CD4-positive, alpha-beta T cell treated with Interferon gamma for 1 hour (primary cell): ENCODE measurements at regions not wholly inside any gene's neighbourhood (a gene's known extent, or its start where the extent isn't known, plus 50 kb on each side); places are given as distances from the start of the nearest gene placed in this dataset.
"Not testable (repeated sequence)": the region's sequence is repeated elsewhere in the genome, so short reads cannot be mapped to it uniquely, and the experiment has no call there.

Experiments used
- DNase-seq: peaks from one replicate; pipeline ENCODE4 v3.0.0-alpha.2; 2020

DNA sequence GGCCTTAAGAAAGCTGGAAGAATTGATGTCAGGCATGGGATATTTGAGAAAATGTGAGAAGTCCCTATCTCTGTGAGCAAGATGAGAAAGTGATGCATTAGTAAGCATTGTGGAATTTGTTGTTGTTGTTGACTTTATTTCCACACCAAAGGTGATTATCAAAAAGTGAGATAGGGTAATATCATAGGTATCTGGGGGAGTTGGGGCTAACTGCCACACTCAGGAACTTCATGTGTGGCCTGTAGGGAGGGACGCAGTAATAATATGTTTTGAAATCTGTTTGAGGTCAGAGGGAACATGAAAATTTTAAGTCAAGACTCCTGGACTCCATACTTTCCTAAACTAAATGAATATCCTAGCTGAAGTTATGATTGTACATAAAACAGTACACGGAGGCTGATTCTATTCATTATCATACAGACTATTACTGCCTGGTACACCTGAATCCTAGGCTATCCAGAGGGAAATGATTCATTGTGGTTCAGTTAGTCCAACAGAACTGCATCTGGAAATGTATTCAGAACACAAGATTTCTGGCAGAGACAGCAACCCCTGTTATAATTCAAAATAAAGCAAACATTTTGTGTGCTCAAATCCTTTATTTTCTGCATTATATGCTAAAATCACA, 304.8 kb downstream of the CPS1 start:
- DNase-seq: no peak

GRCh38 chr2:210862283-210863065, 306.1 kb downstream of the CPS1 start:
- DNase-seq: no peak

GRCh38 chr2:210863283-210863682, 306.9 kb downstream of the CPS1 start:
- DNase-seq: no peak

DNA sequence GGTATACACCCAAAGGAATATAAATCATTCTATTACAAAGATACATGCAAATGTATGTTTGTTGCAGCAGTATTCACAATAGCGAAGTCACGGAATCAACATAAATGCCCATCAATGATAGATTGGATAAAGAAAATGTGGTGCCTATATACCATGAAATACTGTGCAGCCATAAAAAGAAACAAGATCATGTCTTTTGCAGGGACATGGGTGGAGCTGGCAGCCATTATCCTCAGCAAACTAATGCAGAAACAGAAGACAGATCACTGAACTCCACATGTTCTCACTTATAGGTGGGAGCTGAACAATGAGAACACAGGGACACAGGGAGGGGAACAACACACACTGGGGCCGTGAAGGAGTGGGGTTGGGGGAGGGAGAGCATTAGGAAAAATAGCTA, 315.2 kb downstream of the CPS1 start:
- not testable (repeated sequence) for DNase-seq

DNA sequence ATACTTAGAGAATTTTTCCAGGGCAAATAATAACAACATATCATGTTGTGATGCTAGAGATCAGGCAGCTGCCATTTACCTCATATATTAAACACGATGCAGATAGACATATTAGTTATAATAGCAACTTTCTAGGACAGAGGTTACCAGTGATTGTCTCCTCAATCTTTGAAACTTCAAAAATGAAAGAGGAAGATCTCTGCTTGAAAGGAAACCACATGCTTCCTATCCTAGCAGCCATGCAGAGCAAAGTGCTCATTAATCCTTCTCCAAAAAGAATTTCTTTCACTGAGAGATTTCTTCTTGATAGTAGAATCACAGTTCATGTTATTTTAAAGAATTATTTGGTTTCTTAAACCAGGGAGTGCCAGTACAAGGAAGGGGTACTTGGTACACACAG, 317.2 kb downstream of the CPS1 start:
- DNase-seq: no peak

DNA sequence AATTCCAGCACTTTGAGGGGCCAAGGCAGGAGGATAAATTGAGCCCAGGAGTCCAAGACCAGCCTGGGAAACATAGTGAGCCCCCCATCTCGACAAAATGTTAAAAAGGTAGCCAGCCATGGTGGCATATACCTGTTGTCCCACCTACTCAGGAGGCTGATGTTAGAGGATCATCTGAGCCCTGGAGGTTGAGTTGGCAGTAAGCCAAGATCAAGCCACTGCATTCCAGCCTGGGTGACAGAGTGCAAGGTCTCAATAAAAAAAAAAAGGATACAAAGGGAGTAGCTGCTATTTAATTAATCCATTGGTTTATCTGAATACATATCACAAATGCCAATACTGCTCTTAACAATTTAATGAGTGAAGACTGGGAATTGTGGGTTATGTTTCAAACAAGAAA, 327.8 kb downstream of the CPS1 start:
- no peak for DNase-seq

DNA sequence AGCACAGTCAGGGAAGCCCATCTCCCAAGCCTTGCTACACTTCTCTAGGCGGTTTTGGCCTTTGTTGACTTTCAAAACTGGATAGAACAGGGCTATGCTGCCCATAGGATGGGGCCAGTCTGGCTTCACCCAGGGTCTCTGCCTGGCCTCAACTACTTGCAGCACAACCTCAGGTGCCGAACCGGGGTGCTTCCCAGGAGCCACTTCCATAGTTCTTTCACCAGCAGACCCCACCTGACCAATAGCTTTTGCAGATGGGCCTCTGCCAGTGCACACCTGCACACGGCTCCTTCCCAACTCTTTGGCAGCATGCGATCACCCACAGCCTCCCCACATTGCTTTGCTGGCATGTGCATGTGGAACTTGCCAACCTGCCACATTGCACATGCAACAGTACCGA, 331.6 kb downstream of the CPS1 start:
- DNase-seq: no peak

- DNase-seq: no peak
Observed at GRCh38 chr2:210895132-210895531, 338.7 kb downstream of the CPS1 start.

GRCh38 chr2:210899131-210899530, 342.7 kb downstream of the CPS1 start:
- no peak for DNase-seq

DNA sequence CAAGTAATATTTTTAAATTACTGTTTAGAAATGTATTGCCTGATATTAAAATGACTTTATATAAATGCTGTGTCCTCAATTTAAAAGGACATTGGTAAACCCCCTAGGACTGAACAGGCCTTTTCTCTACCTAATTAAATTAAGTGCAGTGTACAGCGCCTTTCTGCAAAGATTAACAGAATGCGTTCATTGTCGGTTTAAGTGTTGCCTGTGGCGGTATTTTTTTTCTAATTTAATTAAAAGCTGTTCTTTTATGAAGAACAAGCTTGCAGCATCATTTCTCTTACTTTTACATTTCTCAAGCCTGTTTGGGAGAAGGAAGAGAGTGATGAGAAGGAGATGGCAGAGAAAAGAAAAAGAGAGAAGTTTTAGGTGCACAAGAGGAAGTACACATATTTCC, 344.9 kb downstream of the CPS1 start:
- DNase-seq: no peak

DNA sequence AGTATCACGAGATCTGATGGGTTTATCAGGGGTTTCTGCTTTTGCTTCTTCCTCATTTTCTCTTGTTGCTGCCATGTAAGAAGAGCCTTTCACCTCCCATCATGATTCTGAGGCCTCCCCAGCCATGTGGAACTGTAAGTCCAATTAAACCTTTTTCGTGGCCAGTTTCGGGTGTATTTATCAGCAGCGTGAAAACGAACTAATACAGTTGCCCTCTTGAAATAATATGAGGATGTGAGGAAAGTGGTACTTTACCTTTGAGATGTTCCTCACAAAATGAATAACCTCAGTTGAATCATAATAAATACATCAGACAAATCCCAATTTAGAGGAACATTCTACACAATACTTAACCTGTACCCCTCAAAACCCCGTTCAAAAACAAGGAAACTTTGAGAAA, 356.4 kb downstream of the CPS1 start:
- DNase-seq: no peak

- no peak for DNase-seq
Observed at GRCh38 chr2:210913461-210913860, 357.1 kb downstream of the CPS1 start.

DNA sequence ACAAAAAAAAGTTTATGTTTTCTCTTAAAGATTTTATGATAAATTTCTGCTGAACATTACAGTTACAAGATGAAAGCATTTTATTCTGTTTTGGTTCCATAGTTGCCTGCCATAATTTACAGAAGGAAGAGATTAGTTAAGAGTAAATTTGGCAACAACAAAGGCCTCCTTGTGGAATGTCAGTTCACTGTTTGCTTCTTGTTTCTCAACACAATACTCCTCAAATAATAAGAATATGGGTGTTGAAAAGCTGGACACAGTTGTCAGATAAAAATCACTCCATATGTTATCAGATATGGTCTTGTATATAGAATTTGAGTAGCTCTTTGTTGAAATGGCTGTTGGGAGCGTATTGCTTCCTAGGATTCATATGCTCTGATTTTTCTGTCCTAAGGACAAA, 359.5 kb downstream of the CPS1 start:
- no peak for DNase-seq

DNA sequence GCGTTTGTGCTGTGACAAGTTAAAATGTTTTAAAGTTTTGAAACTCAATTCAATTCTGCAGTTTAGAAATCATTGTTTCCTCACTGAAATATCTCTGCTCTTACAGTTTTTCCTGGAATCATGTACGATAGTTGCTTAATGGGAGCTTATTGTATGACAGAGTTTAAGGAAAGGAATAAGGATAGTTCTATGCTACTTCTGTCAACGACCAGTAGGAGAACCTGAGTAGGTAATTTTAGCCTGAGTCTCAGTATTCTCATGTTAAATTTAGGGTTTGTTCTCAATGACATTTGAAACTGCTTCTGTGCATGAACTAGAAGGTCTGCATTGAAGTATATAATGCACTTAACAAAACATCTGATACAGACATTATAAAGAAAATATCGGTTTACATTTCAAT, 361.1 kb downstream of the CPS1 start:
- DNase-seq: no peak

DNA sequence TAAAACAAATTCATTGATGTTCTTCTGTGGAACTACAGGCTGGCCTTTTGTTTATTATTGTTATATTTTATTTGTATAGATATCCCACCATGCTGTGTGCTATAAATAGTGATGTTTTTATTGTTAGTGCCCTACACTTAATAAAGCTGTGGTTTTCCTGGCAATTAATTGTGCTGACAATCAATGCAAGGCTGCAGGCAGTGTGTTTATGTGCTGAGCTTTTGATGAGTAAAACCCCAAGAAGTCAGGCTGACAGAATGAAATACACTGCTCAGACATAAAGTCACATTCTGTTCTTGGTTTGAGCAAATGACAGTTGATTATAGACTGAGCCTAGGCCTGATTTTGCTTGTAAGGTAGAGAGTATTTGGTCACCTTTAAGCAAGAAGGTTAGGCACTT, 362.7 kb downstream of the CPS1 start:
- no peak for DNase-seq

- no peak for DNase-seq
Observed at GRCh38 chr2:210922419-210922818, 366.0 kb downstream of the CPS1 start.

- DNase-seq: no peak
Observed at GRCh38 chr2:210928714-210929113, 372.3 kb downstream of the CPS1 start.

- no peak for DNase-seq
Observed at GRCh38 chr2:210938228-210938627, 381.8 kb downstream of the CPS1 start.

GRCh38 chr2:210946395-210946794, 390.0 kb downstream of the CPS1 start:
- DNase-seq: no peak

DNA sequence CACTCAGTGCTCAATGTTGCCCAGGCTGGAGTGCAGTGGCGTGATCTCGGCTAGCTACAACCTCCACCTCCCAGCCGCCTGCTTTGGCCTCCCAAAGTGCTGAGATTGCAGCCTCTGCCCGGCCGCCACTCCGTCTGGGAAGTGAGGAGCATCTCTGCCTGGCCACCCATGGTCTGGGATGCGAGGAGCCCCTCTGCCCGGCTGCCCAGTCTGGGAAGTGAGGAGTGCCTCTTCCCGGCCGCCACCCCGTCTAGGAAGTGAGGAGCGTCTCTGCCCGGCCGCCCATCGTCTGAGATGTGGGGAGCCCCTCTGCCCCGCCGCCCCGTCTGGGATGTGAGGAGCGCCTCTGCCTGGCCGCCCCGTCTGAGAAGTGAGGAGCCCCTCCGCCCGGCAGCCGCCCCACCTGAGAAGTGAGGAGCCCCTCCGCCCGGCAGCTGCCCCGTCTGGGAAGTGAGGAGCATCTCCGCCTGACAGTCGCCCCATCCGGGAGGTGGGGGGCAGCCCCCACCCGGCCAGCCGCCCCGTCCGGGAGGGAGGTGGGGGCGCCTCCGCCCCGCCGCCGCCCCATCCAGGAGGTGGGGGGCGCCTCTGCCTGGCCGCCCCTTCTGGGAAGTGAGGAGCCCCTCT, 394.1 kb downstream of the CPS1 start:
- not testable (repeated sequence) for DNase-seq

DNA sequence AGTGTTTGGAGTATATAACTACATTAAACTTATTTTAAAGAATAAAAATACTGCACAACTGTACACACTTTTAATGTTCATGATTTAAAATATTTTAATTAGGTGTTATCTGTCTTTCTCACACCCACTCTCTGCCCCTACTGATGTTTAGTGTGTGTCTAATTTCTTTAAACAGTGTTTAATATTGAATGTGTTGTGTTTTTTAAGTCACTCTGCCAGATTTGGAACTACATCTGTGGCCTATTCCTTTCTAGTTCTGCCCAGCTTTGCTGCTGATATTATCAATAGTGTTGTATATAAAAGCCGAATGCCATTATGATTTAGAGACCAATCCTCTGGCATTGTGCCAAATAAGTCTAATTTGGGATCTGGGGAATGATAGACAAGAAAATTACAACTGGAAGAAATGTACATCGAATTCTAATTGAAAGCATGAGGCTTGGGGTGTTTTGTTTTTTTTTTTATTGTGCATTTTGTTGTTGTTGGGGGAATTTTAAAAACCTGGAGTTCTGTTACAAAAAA, 398.0 kb downstream of the CPS1 start:
- no peak for DNase-seq

GRCh38 chr2:210955591-210955990, 399.2 kb downstream of the CPS1 start:
- DNase-seq: no peak

DNA sequence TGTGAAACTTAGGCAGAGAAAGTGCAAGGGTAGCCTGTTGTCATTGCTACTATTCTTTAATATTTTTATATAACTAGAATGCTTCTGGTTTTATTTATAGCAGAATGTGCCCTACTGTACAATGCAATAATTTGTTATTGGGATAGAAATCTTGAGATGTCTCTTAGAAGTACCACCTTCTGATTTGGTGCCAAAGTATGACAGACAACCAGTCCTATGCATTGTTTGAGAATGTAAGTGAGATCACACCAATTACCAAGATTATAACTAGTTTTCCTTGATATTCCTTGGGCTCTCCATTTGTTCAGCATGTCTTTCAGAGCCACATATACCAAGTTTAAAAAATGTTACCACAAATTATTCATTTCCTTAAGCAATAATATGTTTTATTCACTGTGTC, 399.7 kb downstream of the CPS1 start:
- DNase-seq: no peak

DNA sequence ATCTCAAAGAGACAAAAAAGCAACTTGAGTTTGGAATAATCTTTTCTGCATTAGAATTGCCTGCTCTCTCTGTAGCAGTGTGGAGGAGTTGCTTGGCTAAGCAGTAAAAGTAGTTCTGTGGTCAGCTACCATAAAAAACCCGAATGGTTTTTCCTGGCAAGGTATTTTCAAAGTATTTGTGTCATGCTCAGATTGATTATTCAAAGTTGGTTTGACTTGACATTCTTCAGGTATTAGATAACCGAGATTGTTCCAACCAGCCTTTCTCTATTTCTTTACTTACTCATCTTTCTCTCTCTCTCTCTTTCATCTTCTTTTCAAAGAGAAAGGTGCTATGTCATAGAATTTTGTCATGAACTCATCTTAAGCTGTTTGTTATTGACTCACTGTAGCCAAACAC, 404.9 kb downstream of the CPS1 start:
- DNase-seq: no peak
